SU-DHL-6 (cell line): ENCODE measurements at regions not wholly inside any gene's neighbourhood (a gene's known extent, or its start where the extent isn't known, plus 50 kb on each side); places are given as distances from the start of the nearest gene placed in this dataset.

Source experiments
- EZH2phosphoT487 ChIP-seq: fragments of 200-600 bp; sonication (generic), shearing (Covaris generic); conservative IDR thresholded peaks from 2 replicates; pipeline ENCODE4 v1.6.1; 2018; ENCODE audit warnings: mild to moderate bottlenecking, antibody characterized with exemption, low read length, moderate library complexity, mixed read lengths
- TF ChIP-seq, protein P1 (sequence below): fragments of 200-600 bp; sonication (generic); IDR thresholded peaks from one replicate; pipeline ENCODE4 v1.5.1; 2017; ENCODE audit warnings: antibody characterized with exemption, mild to moderate bottlenecking, low read length, moderate library complexity; ENCODE audit not compliant: insufficient read depth, poor library complexity, severe bottlenecking

DNA sequence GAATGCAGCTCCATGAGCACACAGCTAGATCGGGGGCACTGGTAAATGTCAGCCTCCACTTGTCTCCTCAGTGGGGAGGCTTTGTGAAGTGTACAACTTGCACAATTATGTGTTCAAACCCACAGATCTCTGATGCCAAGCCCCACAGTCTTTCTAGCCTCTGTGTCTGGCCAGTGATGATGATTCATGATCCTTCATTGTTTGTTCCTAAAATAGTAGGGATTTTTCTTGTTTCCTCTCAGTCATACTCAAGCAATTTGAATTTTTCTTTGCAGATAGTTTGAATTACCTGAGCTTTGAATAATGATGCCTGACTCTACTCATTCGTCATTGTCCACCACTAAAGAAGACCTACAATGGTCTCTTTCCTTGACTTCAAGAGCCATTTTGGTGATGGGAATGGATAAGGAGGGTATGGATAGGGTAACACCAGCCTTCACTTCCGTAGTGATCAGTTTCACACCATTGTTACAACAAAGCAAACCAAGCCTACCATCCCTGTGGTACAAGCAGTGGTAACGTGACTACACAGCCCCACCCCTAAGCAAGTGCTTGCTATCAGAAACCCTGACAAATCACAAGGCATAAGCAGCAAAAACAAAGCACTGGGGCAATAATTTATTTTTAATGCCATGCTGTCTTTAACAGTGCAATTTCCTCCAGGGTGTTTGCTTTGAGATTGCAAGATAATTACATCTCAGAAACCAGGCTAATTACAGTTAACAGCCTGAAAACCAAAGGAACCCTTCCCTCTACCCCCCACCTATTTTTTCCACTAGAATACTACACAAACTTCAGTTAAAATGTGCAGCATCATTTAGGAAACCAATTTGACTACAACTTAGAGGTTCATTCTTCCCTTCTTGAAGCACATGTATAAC lies 114.1 kb upstream of the PPP2R3A start:
- TF ChIP-seq, protein P1, sequence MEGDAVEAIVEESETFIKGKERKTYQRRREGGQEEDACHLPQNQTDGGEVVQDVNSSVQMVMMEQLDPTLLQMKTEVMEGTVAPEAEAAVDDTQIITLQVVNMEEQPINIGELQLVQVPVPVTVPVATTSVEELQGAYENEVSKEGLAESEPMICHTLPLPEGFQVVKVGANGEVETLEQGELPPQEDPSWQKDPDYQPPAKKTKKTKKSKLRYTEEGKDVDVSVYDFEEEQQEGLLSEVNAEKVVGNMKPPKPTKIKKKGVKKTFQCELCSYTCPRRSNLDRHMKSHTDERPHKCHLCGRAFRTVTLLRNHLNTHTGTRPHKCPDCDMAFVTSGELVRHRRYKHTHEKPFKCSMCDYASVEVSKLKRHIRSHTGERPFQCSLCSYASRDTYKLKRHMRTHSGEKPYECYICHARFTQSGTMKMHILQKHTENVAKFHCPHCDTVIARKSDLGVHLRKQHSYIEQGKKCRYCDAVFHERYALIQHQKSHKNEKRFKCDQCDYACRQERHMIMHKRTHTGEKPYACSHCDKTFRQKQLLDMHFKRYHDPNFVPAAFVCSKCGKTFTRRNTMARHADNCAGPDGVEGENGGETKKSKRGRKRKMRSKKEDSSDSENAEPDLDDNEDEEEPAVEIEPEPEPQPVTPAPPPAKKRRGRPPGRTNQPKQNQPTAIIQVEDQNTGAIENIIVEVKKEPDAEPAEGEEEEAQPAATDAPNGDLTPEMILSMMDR, result no peak
- TF ChIP-seq EZH2phosphoT487, result no peak
